HFF-Myc (cell line): ENCODE measurements at regions not wholly inside any gene's neighbourhood (a gene's known extent, or its start where the extent isn't known, plus 50 kb on each side); places are given as distances from the start of the nearest gene placed in this dataset.

Experiments used
- DNase-seq: peaks from one replicate; pipeline ENCODE4 v3.0.0-alpha.2; 2011; ENCODE audit warnings: low read depth; ENCODE audit errors: extremely low read depth
- H3K4me3 ChIP-seq: replicated peaks from 2 replicates; pipeline ENCODE4 v1.5.1; 2011; ENCODE audit warnings: low read depth, mild to moderate bottlenecking, control low read depth, low read length
- CTCF ChIP-seq: IDR thresholded peaks from 2 replicates; pipeline ENCODE4 v1.5.1; 2012; ENCODE audit warnings: mild to moderate bottlenecking, low read depth, low read length, control low read depth; ENCODE audit errors: missing control alignments

GRCh38 chr4:14308229-14308651 is 680.7 kb upstream of the BOD1L1 start:
- DNase-seq = no peak
- H3K4me3 ChIP-seq = no peak overlapping the region

GRCh38 chr4:14309431-14309830 is 681.9 kb upstream of the BOD1L1 start:
- DNase-seq = no peak
- TF ChIP-seq CTCF = no peak
- no peak overlapping the region for H3K4me3 ChIP-seq

More at GRCh38 chr4:14308229-14308651, 680.7 kb upstream of the BOD1L1 start:
- TF ChIP-seq CTCF = no peak

GRCh38 chr4:14313757-14314156 is 686.2 kb upstream of the BOD1L1 start:
- no peak overlapping the region for H3K4me3 ChIP-seq
- no peak for TF ChIP-seq CTCF
- DNase-seq = no peak

- H3K4me3 ChIP-seq = no peak overlapping the region
- no peak for TF ChIP-seq CTCF
- DNase-seq = no peak
These were observed 687.2 kb upstream of the CPEB2 start for GRCh38 chr4:14315129-14315528.

- no peak for DNase-seq
- TF ChIP-seq CTCF = no peak
- H3K4me3 ChIP-seq = no peak overlapping the region
These were observed 684.9 kb upstream of the CPEB2 start for GRCh38 chr4:14317351-14317750.

GRCh38 chr4:14318671-14319070 is 683.6 kb upstream of the CPEB2 start:
- no peak overlapping the region for H3K4me3 ChIP-seq

More at GRCh38 chr4:14318671-14319070, 683.6 kb upstream of the CPEB2 start:
- no peak for DNase-seq
- no peak for TF ChIP-seq CTCF
